ENCODE measurements at regions not wholly inside any gene's neighbourhood (a gene's known extent, or its start where the extent isn't known, plus 50 kb on each side); places are given as distances from the start of the nearest gene placed in this dataset.

DNA sequence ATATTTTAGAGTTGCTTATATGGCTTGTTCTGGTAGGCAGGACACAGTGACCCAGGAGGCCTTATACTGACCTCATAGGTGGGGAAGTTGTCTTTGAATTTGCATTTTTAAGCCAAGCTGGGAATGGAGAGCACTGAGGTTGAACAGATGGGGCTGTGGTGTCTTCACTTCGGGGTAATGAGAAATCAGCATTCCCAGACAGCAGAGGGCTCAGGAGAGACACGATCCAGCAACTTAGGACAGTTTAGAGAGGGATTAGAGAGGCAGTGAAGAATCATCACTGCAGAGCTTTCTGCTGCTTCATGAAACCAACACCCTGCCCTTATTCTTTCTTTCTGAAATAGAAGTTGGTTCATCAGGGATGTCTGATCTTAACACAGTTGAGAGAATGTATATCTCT, 202.4 kb downstream of the TDRD15 start:
- no peak overlapping the region for H4K8ac ChIP-seq (ENCODE audit: low read depth in 2 of 2, low read length in 2 of 2)
- no peak overlapping the region for H2AFZ ChIP-seq (replicated peaks; ENCODE audit: low read length, poor library complexity)
- H2AK5ac ChIP-seq (ENCODE audit: low read depth, low read length): no peak overlapping the region
- ChIA-PET CTCF (no interaction called here), POLR2A (ENCODE audit: unreplicated experiment) (no interaction called here)
- TF ChIP-seq FOS (IDR thresholded peaks at IDR 0.05; ENCODE audit: low read depth, low read length) (no peak), MAFK (IDR thresholded peaks at IDR 0.05; ENCODE audit: low read depth, low read length) (no peak), NFE2L2 (IDR thresholded peaks at IDR 0.05; ENCODE audit: low read depth, low read length) (no peak), POLR2A (IDR thresholded peaks at IDR 0.05; ENCODE audit: low read depth, low read length) (no peak), RAD21 (IDR thresholded peaks at IDR 0.05; ENCODE audit: low read length) (no peak)
- TF ChIP-seq, protein P1, sequence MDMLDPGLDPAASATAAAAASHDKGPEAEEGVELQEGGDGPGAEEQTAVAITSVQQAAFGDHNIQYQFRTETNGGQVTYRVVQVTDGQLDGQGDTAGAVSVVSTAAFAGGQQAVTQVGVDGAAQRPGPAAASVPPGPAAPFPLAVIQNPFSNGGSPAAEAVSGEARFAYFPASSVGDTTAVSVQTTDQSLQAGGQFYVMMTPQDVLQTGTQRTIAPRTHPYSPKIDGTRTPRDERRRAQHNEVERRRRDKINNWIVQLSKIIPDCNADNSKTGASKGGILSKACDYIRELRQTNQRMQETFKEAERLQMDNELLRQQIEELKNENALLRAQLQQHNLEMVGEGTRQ (IDR thresholded peaks at IDR 0.05; ENCODE audit: low read depth, low read length): no peak
- TF ChIP-seq, protein P2, sequence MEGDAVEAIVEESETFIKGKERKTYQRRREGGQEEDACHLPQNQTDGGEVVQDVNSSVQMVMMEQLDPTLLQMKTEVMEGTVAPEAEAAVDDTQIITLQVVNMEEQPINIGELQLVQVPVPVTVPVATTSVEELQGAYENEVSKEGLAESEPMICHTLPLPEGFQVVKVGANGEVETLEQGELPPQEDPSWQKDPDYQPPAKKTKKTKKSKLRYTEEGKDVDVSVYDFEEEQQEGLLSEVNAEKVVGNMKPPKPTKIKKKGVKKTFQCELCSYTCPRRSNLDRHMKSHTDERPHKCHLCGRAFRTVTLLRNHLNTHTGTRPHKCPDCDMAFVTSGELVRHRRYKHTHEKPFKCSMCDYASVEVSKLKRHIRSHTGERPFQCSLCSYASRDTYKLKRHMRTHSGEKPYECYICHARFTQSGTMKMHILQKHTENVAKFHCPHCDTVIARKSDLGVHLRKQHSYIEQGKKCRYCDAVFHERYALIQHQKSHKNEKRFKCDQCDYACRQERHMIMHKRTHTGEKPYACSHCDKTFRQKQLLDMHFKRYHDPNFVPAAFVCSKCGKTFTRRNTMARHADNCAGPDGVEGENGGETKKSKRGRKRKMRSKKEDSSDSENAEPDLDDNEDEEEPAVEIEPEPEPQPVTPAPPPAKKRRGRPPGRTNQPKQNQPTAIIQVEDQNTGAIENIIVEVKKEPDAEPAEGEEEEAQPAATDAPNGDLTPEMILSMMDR (conservative IDR thresholded peaks at IDR 0.05; ENCODE audit: low read depth, low read length): no peak; the same call in 1 of the 2 replicates
- H3K79me1 ChIP-seq (ENCODE audit: low read depth in 1 of 2, low read length in 2 of 2): no peaks in the 10 kb centered on the region
- intact Hi-C loops (cut with micrococcal nuclease) (no loop called here), dilution Hi-C loops (cut with HindIII; ENCODE audit: low sequenced_read_pairs, unreplicated experiment) (no loop called here), in situ Hi-C loops (cut with MboI; ENCODE audit: low sequenced_read_pairs) (no loop called here)
- no peak overlapping the region for H3K4me3 ChIP-seq (ENCODE audit: insufficient read depth, low read depth, low read length)
- 20% methylated on average over 1 of the region's 2 CpGs; no CpG with 5 or more reads in 1 of the 2 experiments for WGBS, 2 experiments (ENCODE audit: extremely low coverage in 2 of 2, insufficient read length in 1 of 2)
- no peaks in the 10 kb centered on the region for H3K9me1 ChIP-seq (ENCODE audit: insufficient read depth, low read length)
- no peak for ATAC-seq (ENCODE audit: low read depth)
- no peak overlapping the region for H4K91ac ChIP-seq (ENCODE audit: insufficient read depth, low read depth, low read length)
- no peaks in the 10 kb centered on the region for H3K27me3 ChIP-seq (ENCODE audit: control insufficient read depth, insufficient read depth, low read length)
- no peaks in the 10 kb centered on the region for H4K20me1 ChIP-seq (ENCODE audit: insufficient read depth, low read length)
- H3K27ac ChIP-seq (ENCODE audit: insufficient read depth, low read length): no peak overlapping the region
- no peak overlapping the region for H3K4ac ChIP-seq (ENCODE audit: low read depth, low read length)
- no peak overlapping the region for H3K4me2 ChIP-seq (ENCODE audit: low read depth, low read length)
- no peak overlapping the region for H2BK20ac ChIP-seq (ENCODE audit: low read depth, low read length)
- no peak overlapping the region for H2AK9ac ChIP-seq (replicated peaks; ENCODE audit: low read depth, low read length, poor library complexity)
- H4K5ac ChIP-seq (ENCODE audit: low read depth, low read length): no peak overlapping the region
- H2BK15ac ChIP-seq (ENCODE audit: low read depth, low read length): no peak overlapping the region
- H3K9ac ChIP-seq (ENCODE audit: low read depth, low read length): no peak overlapping the region
- H3K56ac ChIP-seq (ENCODE audit: extremely low read depth, insufficient read depth, low read length): no peak overlapping the region
- H3K14ac ChIP-seq (replicated peaks; ENCODE audit: low read depth, low read length): no peak overlapping the region
- no peaks in the 10 kb centered on the region for H3K4me1 ChIP-seq (ENCODE audit: control insufficient read depth, insufficient read depth, low read length)
- no peaks in the 10 kb centered on the region for H3K36me3 ChIP-seq (ENCODE audit: control insufficient read depth, insufficient read depth, low read length)
- no peak overlapping the region for H3K18ac ChIP-seq (ENCODE audit: low read depth, low read length)
- no peak overlapping the region for H3K23ac ChIP-seq (ENCODE audit: low read depth, low read length)
- no peaks in the 10 kb centered on the region; the same call in 1 of the 2 replicates for H3K9me3 ChIP-seq (ENCODE audit: control insufficient read depth, insufficient read depth, low read length)
- no peak overlapping the region for H2BK120ac ChIP-seq (ENCODE audit: low read depth, low read length)
- BruUV-seq (replicated peaks): no TSS peak
- peak; percentile 2 for DNase-seq
- H2BK5ac ChIP-seq (ENCODE audit: low read depth, low read length, poor library complexity, severe bottlenecking): no peak overlapping the region

All from IMR-90 (cell line).